ENCODE measurements at regions not wholly inside any gene's neighbourhood (a gene's known extent, or its start where the extent isn't known, plus 50 kb on each side); places are given as distances from the start of the nearest gene placed in this dataset.

DNA sequence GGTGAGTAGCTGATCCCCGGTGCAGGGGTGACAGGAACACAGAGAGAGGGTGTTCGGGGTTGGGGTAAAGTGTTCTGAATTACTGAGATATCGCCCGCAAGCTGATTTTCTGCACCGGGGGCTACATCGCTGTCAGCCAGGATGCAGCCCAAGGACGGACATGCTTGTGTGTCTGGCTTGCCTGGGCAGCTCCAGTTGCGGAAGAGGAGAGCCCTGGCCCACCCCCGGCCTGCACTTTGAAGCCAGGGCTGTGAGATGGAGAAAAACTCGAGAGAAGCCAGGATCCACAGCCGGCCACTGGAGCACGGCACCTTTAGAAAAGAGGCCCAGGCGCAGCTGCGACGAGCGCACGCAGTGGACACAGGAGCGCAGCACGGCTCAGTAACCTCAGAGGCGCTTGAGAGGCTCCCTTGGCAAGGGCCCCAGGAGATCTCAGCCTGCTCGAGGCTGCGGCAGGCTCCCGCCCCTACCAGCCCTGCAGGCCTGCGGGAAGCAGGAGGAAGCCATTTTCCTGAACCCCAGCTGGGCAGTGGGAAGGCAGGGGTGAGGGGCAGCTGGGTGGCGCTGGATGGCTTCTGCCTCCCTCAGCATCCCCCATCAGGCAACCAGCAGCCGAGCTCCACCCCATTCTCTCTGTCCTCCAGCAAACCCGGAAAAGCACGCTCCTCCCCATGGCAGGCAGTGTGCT is 59.2 kb downstream of the C9orf50 start:
- no peak for DNase-seq (ENCODE audit: low spot score in 2 of 2)

DNA sequence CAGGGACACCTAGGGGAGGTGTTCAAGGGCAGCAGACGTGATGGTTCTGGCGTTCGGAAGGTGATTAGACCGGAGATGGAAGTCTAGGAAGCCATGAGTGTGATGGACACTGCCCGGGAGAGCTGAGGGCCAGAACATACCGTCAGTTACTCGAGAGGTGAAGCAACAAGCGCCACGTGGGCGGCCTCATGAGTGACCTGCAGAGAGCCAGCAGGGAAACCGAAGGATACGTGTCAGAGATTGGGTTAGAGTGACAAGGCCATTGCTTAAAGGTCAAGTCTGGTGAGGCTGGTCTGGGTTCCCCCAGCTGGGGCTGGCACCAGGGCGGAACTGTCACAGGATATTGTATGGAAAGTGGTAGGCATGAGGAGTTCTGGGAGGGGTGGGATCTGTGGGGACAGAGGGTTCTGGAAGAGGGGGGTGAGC is 60.0 kb downstream of the C9orf50 start:
- no peak for TF ChIP-seq CTCF (IDR thresholded peaks at IDR 0.05)
- TF ChIP-seq POLR2A (IDR thresholded peaks at IDR 0.05), result no peak
- H3K4me3 ChIP-seq (ENCODE audit: low read depth, poor library complexity, severe bottlenecking), result no peak overlapping the region
- DNase-seq (ENCODE audit: low spot score in 2 of 2), result no peak
- intact Hi-C loops (cut with DNase I; ENCODE audit: low total_unique reads), result no loop called here
- WGBS, 2 donors, result 91 to 95% methylated on average over 13 of the region's 13 CpGs

More for the DNA sequence above, 59.2 kb downstream of the C9orf50 start:
- TF ChIP-seq POLR2A (IDR thresholded peaks at IDR 0.05) (no peak), CTCF (IDR thresholded peaks at IDR 0.05) (no peak)
- intact Hi-C loops (cut with DNase I; ENCODE audit: low total_unique reads), result no loop called here
- 54 to 66% methylated on average over 20 to 28 of the region's 28 CpGs for WGBS, 2 donors
- H3K4me3 ChIP-seq (ENCODE audit: low read depth, poor library complexity, severe bottlenecking), result no peak overlapping the region

DNA sequence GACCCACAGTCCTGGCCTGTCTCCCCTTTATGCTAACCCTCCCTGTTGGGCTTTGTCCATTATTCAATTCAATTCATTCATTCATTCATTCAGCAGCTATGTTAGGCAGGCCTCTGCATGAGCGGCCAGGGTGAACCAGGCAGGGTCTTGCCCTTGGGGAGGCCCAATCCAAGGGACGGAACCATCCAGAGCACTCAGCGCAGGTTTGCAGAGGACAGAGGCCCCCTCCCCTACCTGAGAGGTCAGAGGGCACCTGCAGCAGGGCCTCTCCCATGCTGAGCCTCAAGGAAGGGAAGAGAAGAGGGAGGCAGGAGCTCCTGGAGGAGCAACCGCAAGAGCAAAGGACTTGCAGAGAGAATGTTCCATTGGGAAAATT is 61.4 kb downstream of the C9orf50 start:
- intact Hi-C loops (cut with DNase I; ENCODE audit: low total_unique reads), result no loop called here

GRCh38 chr9:129558551-129559505 is 62.1 kb downstream of the C9orf50 start:
- intact Hi-C loops (cut with DNase I; ENCODE audit: low total_unique reads), result no loop called here
- no peak for DNase-seq (ENCODE audit: low spot score in 2 of 2)
- TF ChIP-seq CTCF (IDR thresholded peaks at IDR 0.05) (peak in 1 of 3 donors; percentile 35), POLR2A (IDR thresholded peaks at IDR 0.05) (no peak)
- H3K4me3 ChIP-seq (ENCODE audit: low read depth, poor library complexity, severe bottlenecking), result no peak overlapping the region
- 56 to 58% methylated on average over 20 to 21 of the region's 21 CpGs for WGBS, 2 donors

More for the DNA sequence above, 61.4 kb downstream of the C9orf50 start:
- H3K4me3 ChIP-seq (ENCODE audit: low read depth, poor library complexity, severe bottlenecking), result no peak overlapping the region
- WGBS, 2 donors, result 96% methylated on average over 4 of the region's 4 CpGs
- TF ChIP-seq CTCF (IDR thresholded peaks at IDR 0.05), result no peak
- TF ChIP-seq POLR2A (IDR thresholded peaks at IDR 0.05), result no peak
- DNase-seq (ENCODE audit: low spot score in 2 of 2), result no peak

GRCh38 chr9:129558063-129558550 is 62.8 kb downstream of the C9orf50 start:
- intact Hi-C loops (cut with DNase I; ENCODE audit: low total_unique reads), result no loop called here
- 64 to 76% methylated on average over 16 of the region's 16 CpGs for WGBS, 2 donors
- no peak overlapping the region for H3K4me3 ChIP-seq (ENCODE audit: low read depth, poor library complexity, severe bottlenecking)

More at GRCh38 chr9:129558063-129558550, 62.8 kb downstream of the C9orf50 start:
- TF ChIP-seq CTCF (IDR thresholded peaks at IDR 0.05) (no peak), POLR2A (IDR thresholded peaks at IDR 0.05) (no peak)
- no peak for DNase-seq (ENCODE audit: low spot score in 2 of 2)
